Activated CD8-positive, alpha-beta memory T cell treated with anti-CD3 and anti-CD28 coated beads, Interleukin-2, amount 50 U/mL, for 1 hour (primary cell): ENCODE measurements at regions not wholly inside any gene's neighbourhood (a gene's known extent, or its start where the extent isn't known, plus 50 kb on each side); places are given as distances from the start of the nearest gene placed in this dataset.
"Not testable (repeated sequence)": the region's sequence is repeated elsewhere in the genome, so short reads cannot be mapped to it uniquely, and the experiment has no call there.

ENCODE experiments used
- DNase-seq: peaks from one replicate; pipeline ENCODE4 v3.0.0-alpha.2; 2020; ENCODE audit errors: extremely low read depth

- not testable (repeated sequence) for DNase-seq
Measured at GRCh38 chr10:100638969-100639368, 103.2 kb downstream of the HIF1AN start.

GRCh38 chr10:100642295-100642994 is 102.9 kb upstream of the PAX2 start:
- no peak for DNase-seq

GRCh38 chr10:100645091-100645490 is 100.3 kb upstream of the PAX2 start:
- DNase-seq, result no peak

GRCh38 chr10:100645613-100646392 is 99.6 kb upstream of the PAX2 start:
- DNase-seq, result no peak

GRCh38 chr10:100647928-100648327 is 97.5 kb upstream of the PAX2 start:
- no peak for DNase-seq

GRCh38 chr10:100650693-100651092 is 94.7 kb upstream of the PAX2 start:
- DNase-seq, result no peak

- not testable (repeated sequence) for DNase-seq
Measured at GRCh38 chr10:100651099-100651498, 94.3 kb upstream of the PAX2 start.

GRCh38 chr10:100651916-100652315 is 93.5 kb upstream of the PAX2 start:
- DNase-seq, result no peak

- no peak for DNase-seq
Measured at GRCh38 chr10:100652406-100653135, 92.8 kb upstream of the PAX2 start.

- DNase-seq, result no peak
Measured at GRCh38 chr10:100653238-100653956, 92.0 kb upstream of the PAX2 start.

GRCh38 chr10:100653957-100654781 is 91.2 kb upstream of the PAX2 start:
- DNase-seq, result no peak

GRCh38 chr10:100654782-100655325 is 90.5 kb upstream of the PAX2 start:
- no peak for DNase-seq

GRCh38 chr10:100655326-100655759 is 90.0 kb upstream of the PAX2 start:
- no peak for DNase-seq

- no peak for DNase-seq
Measured at GRCh38 chr10:100655760-100656421, 89.5 kb upstream of the PAX2 start.

- no peak for DNase-seq
Measured at GRCh38 chr10:100656454-100656853, 88.9 kb upstream of the PAX2 start.

GRCh38 chr10:100658269-100658668 is 87.1 kb upstream of the PAX2 start:
- no peak for DNase-seq

- no peak for DNase-seq
Measured at GRCh38 chr10:100659361-100660098, 85.9 kb upstream of the PAX2 start.

- no peak for DNase-seq
Measured at GRCh38 chr10:100660365-100660764, 85.0 kb upstream of the PAX2 start.

GRCh38 chr10:100660945-100661344 is 84.4 kb upstream of the PAX2 start:
- no peak for DNase-seq
